ENCODE measurements at regions not wholly inside any gene's neighbourhood (a gene's known extent, or its start where the extent isn't known, plus 50 kb on each side); places are given as distances from the start of the nearest gene placed in this dataset.
A peak's percentile ranks its signal among the peaks of the same experiment; 100 is the strongest.

DNA sequence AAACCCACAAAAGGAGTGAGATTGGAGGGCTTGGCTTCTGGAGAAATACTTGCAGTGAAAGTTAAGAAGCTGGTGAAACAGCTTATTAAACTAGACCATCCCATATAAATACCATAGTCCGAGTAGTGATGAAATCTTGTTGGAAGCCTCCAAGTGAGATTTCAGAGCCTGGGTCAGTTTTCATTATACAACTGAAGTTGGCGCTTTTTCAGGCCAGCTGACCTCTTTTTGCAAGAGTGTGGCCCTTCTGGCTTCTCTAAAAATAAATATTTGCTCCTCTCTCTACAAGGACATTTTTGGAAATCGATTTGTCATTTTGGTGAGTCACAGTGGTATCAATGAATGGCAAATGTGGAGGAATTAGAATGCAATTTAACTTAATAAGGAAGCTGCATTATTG, 51.2 kb upstream of the THRB start:
- DNase-seq (peak; percentile 54 to 73 (median 66)), ATAC-seq (peak; percentile 81)
- TF ChIP-seq POLR2A (IDR thresholded peaks at IDR 0.05) = no peak
- TF ChIP-seq, protein P1, sequence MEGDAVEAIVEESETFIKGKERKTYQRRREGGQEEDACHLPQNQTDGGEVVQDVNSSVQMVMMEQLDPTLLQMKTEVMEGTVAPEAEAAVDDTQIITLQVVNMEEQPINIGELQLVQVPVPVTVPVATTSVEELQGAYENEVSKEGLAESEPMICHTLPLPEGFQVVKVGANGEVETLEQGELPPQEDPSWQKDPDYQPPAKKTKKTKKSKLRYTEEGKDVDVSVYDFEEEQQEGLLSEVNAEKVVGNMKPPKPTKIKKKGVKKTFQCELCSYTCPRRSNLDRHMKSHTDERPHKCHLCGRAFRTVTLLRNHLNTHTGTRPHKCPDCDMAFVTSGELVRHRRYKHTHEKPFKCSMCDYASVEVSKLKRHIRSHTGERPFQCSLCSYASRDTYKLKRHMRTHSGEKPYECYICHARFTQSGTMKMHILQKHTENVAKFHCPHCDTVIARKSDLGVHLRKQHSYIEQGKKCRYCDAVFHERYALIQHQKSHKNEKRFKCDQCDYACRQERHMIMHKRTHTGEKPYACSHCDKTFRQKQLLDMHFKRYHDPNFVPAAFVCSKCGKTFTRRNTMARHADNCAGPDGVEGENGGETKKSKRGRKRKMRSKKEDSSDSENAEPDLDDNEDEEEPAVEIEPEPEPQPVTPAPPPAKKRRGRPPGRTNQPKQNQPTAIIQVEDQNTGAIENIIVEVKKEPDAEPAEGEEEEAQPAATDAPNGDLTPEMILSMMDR (IDR thresholded peaks at IDR 0.05) = no peak
- no peak overlapping the region for H3K4me3 ChIP-seq
- H3K4me1 ChIP-seq = peaks cover 11% of the 10 kb centered on the region
- WGBS, 2 donors = 16 to 24% methylated on average over 3 of the region's 3 CpGs
- no peaks in the 10 kb centered on the region for H3K27me3 ChIP-seq
- H3K9me3 ChIP-seq = no peaks in the 10 kb centered on the region
- no peaks in the 10 kb centered on the region for H3K36me3 ChIP-seq (replicated peaks in 1 of 2; ENCODE audit: insufficient read depth in 1 of 2, low read depth in 2 of 2)
- H3K27ac ChIP-seq = peak overlapping the region in 1 of 4 donors; percentile 1
- intact Hi-C loops (cut with DNase I) = no loop called here

DNA sequence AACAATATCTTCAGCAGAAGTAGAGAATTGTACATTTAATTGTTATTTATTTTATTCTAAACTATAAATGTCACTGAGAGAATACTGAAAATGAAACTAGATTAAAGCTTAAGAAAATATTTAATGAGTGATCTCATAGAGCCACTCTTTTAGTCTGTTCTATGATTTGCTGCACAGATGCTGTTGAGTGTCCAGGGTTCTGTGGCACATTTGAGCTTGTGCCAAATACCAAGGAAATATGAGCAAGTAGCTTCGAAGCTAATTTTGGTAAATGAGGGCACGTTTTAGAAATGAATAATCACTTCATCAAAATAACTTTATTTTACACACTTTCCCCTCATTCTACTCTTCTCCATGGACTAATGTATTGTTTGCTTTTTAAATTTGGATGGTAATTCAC, 53.6 kb upstream of the THRB start:
- intact Hi-C loops (cut with DNase I) = no loop called here
- no peak for TF ChIP-seq POLR2A (IDR thresholded peaks at IDR 0.05)
- TF ChIP-seq, protein P1 (IDR thresholded peaks at IDR 0.05) = no peak
- Histone ChIP-seq H3K36me3 (replicated peaks in 1 of 2; ENCODE audit: insufficient read depth in 1 of 2, low read depth in 2 of 2) (no peaks in the 10 kb centered on the region), H3K4me3 (no peak overlapping the region), H3K27me3 (no peaks in the 10 kb centered on the region), H3K9me3 (no peaks in the 10 kb centered on the region), H3K27ac (no peak overlapping the region), H3K4me1 (peaks cover 11% of the 10 kb centered on the region)
- DNase-seq = no peak
- no peak for ATAC-seq
- 46 to 50% methylated on average over 2 of the region's 2 CpGs for WGBS, 2 donors

DNA sequence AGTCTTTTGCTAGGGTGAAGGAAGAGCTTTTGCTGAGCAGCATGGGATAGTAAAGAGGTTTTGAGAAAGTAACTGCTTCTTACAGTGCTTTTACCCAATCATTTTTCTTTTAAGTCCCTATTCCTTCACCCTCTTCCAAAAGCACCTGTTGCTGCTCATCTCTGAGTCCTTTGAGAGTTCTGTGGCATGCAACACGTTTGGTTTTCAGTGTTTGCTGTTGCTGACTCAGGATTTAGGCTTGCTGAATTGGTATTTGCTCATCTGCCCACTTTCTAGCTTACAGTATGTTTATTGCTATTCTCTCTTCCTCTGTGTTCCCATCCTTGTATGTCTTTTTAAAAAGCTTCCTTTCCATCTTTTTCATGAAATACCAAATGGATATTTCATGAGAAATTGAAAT, 55.9 kb upstream of the THRB start:
- H3K27ac ChIP-seq = no peak overlapping the region
- intact Hi-C loops (cut with DNase I) = no loop called here
- WGBS, 2 donors = 14 to 19% methylated on average over 1 of the region's 1 CpG
- ATAC-seq = no peak
- H3K4me1 ChIP-seq = peaks cover 9% of the 10 kb centered on the region
- no peak for DNase-seq
- H3K27me3 ChIP-seq = no peaks in the 10 kb centered on the region
- H3K9me3 ChIP-seq = no peaks in the 10 kb centered on the region
- H3K36me3 ChIP-seq (replicated peaks in 1 of 2; ENCODE audit: insufficient read depth in 1 of 2, low read depth in 2 of 2) = no peaks in the 10 kb centered on the region
- no peak overlapping the region for H3K4me3 ChIP-seq
- TF ChIP-seq, protein P1 (IDR thresholded peaks at IDR 0.05) = no peak
- no peak for TF ChIP-seq POLR2A (IDR thresholded peaks at IDR 0.05)

DNA sequence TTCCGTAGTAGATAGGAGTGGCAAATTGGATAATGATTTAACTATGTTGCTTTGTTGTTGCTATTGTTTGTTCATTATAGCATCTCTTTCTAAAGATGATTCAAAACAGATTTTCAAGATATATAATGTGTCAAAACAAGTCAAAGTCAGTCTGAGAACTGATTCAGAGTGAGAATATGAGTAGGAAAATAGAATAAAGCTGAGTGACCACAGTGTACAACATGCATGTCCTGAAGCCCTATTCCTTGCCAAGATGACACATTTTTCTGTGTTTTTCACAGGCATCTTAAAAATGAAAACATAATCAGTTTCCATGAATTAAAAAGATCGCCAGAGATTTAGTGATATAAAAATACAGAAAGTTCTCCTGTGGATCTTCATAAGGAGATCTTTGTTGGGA, 57.0 kb upstream of the THRB start:
- no peaks in the 10 kb centered on the region for H3K36me3 ChIP-seq (replicated peaks in 1 of 2; ENCODE audit: insufficient read depth in 1 of 2, low read depth in 2 of 2)
- TF ChIP-seq POLR2A (IDR thresholded peaks at IDR 0.05) = no peak
- TF ChIP-seq, protein P1 (IDR thresholded peaks at IDR 0.05) = no peak
- intact Hi-C loops (cut with DNase I) = no loop called here
- no peaks in the 10 kb centered on the region for H3K4me1 ChIP-seq
- H3K27ac ChIP-seq = no peak overlapping the region
- no peak for DNase-seq
- H3K27me3 ChIP-seq = no peaks in the 10 kb centered on the region
- 89 to 90% methylated on average over 2 of the region's 2 CpGs for whole genome bisulfite sequencing, 2 donors
- no peak overlapping the region for H3K4me3 ChIP-seq
- no peaks in the 10 kb centered on the region for H3K9me3 ChIP-seq
- no peak for ATAC-seq

DNA sequence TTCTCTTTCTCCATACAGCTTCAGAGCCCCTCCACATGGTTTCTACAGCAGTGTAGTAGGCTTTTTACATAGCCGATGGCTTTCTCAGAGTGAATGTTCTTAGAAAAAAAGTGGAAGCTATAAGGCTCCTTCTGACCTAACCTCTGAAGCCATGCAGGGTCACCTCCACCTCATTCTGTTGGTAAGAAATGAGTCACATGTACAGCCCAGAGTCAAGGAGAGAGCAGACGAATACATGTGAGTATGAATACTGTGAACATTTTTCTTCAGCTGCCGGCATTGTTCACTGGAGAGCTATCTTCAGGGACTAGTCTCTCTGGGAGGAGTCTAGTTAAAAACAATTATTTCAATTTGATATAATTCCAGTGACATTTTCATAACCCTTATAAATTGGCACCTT, 68.2 kb upstream of the THRB start:
- no peak overlapping the region for H3K27ac ChIP-seq
- no peak for TF ChIP-seq POLR2A (IDR thresholded peaks at IDR 0.05)
- TF ChIP-seq, protein P1 (IDR thresholded peaks at IDR 0.05) = no peak
- intact Hi-C loops (cut with DNase I) = no loop called here
- H3K36me3 ChIP-seq (replicated peaks in 1 of 2; ENCODE audit: insufficient read depth in 1 of 2, low read depth in 2 of 2) = no peaks in the 10 kb centered on the region
- H3K9me3 ChIP-seq = no peaks in the 10 kb centered on the region
- H3K4me3 ChIP-seq = no peak overlapping the region
- H3K4me1 ChIP-seq = no peaks in the 10 kb centered on the region
- 91 to 94% methylated on average over 3 of the region's 3 CpGs for WGBS, 2 donors
- DNase-seq (no peak), ATAC-seq (no peak)
- H3K27me3 ChIP-seq = no peaks in the 10 kb centered on the region
